Vagina (tissue), 2 donors: ENCODE measurements at regions not wholly inside any gene's neighbourhood (a gene's known extent, or its start where the extent isn't known, plus 50 kb on each side); places are given as distances from the start of the nearest gene placed in this dataset.

Experiments
- DNase-seq, 2 donors: peaks; one replicate each; pipeline ENCODE4 v3.0.0-alpha.2; 2017; ENCODE audit errors: extremely low spot score in 2 of 2
- H3K27ac ChIP-seq: fragments of 200-600 bp; sonication (generic); one replicate; pipeline ENCODE4 v1.5.1; 2019
- H3K27me3 ChIP-seq: fragments of 200-600 bp; sonication (generic); one replicate; pipeline ENCODE4 v1.5.1; 2019
- H3K36me3 ChIP-seq, 2 donors: fragments of 200-600 bp; sonication (generic); one replicate each; pipeline ENCODE4 v1.5.1; 2017 to 2019
- H3K4me1 ChIP-seq: fragments of 200-600 bp; sonication (generic); one replicate; pipeline ENCODE4 v1.5.1; 2019
- H3K4me3 ChIP-seq, 2 donors: fragments of 200-600 bp; sonication (generic); 1 replicate in 1 of 2; 2 replicates in 1 of 2; pipeline ENCODE4 v1.5.1; 2016 to 2019
- H3K9me3 ChIP-seq: fragments of 200-600 bp; sonication (generic); one replicate; pipeline ENCODE4 v1.5.1; 2019
- POLR2A ChIP-seq, 2 donors: fragments of 450-650 bp; IDR thresholded peaks; one replicate each; pipeline ENCODE4 v1.6.1; 2017; ENCODE audit warnings: antibody characterized with exemption in 2 of 2, mild to moderate bottlenecking in 2 of 2, moderate library complexity in 2 of 2
- POLR2AphosphoS5 ChIP-seq, 2 donors: sonication (generic); formaldehyde crosslinking; IDR thresholded peaks; one replicate each; pipeline ENCODE4 v1.9.0; 2017; ENCODE audit warnings: antibody characterized with exemption in 2 of 2, mild to moderate bottlenecking in 2 of 2, low read depth in 1 of 2; ENCODE audit not compliant: insufficient read depth in 1 of 2
- intact Hi-C: fragments of 100-400 bp; cut with DNase I; formaldehyde crosslinking; loops from one replicate; pipeline ENCODE4 v1.15.1; 2023
- TF ChIP-seq, protein P1 (sequence below), 3 experiments: fragments of 450-650 bp in 2 of 3; fragments of 200-600 bp in 1 of 3; sonication (generic) in 1 of 3; IDR thresholded peaks; one replicate each; pipeline ENCODE4 v1.5.1; 2017 to 2019; ENCODE audit warnings: antibody characterized with exemption in 3 of 3, mild to moderate bottlenecking in 2 of 3, moderate library complexity in 2 of 3

DNA sequence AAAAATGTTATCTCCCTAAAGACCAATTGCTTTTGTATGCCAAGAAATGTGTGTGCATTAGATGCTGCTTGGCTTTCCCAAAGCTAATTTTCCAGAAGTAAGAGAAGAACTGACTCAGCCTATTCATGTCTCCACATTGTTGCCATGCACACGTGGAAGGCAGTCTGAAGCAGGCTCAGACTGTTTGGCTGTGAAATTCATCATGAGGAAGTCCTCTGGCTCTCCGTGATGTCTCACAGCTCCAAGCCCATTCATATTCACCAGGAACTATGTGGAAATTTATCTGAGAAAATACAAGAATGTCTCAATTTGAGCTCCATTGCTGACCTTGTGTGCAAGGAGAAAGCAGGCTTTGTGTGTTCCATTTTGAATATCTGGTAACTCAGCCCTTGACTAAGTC lies 1022.2 kb upstream of the GJE1 start:
- Histone ChIP-seq H3K27ac (no peak overlapping the region), H3K4me3 (no peak overlapping the region), H3K9me3 (no peaks in the 10 kb centered on the region), H3K36me3 (no peaks in the 10 kb centered on the region), H3K27me3 (no peaks in the 10 kb centered on the region), H3K4me1 (no peaks in the 10 kb centered on the region)
- no peak for DNase-seq
- TF ChIP-seq, protein P1, sequence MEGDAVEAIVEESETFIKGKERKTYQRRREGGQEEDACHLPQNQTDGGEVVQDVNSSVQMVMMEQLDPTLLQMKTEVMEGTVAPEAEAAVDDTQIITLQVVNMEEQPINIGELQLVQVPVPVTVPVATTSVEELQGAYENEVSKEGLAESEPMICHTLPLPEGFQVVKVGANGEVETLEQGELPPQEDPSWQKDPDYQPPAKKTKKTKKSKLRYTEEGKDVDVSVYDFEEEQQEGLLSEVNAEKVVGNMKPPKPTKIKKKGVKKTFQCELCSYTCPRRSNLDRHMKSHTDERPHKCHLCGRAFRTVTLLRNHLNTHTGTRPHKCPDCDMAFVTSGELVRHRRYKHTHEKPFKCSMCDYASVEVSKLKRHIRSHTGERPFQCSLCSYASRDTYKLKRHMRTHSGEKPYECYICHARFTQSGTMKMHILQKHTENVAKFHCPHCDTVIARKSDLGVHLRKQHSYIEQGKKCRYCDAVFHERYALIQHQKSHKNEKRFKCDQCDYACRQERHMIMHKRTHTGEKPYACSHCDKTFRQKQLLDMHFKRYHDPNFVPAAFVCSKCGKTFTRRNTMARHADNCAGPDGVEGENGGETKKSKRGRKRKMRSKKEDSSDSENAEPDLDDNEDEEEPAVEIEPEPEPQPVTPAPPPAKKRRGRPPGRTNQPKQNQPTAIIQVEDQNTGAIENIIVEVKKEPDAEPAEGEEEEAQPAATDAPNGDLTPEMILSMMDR (IDR thresholded peaks at IDR 0.05) = no peak
- TF ChIP-seq POLR2A (IDR thresholded peaks at IDR 0.05) = no peak
- TF ChIP-seq POLR2AphosphoS5 (IDR thresholded peaks at IDR 0.05; ENCODE audit: insufficient read depth in 1 of 2, low read depth in 1 of 2) = no peak
- intact Hi-C loops = no loop called here

DNA sequence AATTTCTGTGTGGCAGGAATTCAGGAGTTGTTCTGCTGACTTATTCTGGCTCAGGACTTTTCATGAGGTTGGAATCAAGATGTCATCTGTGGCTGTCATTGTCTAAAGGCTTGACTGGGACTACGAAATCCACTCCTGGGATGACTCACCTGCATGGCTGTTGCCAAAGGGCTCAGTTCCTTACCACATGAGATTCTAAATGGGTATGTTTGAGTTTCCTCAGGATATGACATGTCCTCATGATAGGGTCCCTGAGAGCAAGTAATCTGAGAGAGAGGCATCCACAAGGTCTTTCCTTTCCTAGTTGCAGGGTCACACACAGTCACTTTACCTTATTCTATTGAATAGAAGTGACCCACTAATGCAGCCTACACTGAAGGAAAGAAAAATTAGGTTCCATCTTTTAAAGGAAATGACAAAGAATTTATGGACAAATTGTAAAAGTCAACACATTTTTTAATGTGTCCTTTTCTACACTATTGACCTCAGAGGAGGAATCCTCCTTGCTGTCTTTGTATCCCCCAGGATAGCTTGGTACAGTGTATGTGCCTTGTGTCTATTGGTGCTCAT lies 1025.0 kb upstream of the GJE1 start:
- intact Hi-C loops = no loop called here
- TF ChIP-seq, protein P1 (IDR thresholded peaks at IDR 0.05) = no peak
- TF ChIP-seq POLR2A (IDR thresholded peaks at IDR 0.05) (no peak), POLR2AphosphoS5 (IDR thresholded peaks at IDR 0.05; ENCODE audit: insufficient read depth in 1 of 2, low read depth in 1 of 2) (no peak)
- no peaks in the 10 kb centered on the region for H3K36me3 ChIP-seq
- no peak overlapping the region for H3K4me3 ChIP-seq
- H3K27me3 ChIP-seq = no peaks in the 10 kb centered on the region
- H3K4me1 ChIP-seq = no peaks in the 10 kb centered on the region
- no peaks in the 10 kb centered on the region for H3K9me3 ChIP-seq
- no peak for DNase-seq
- H3K27ac ChIP-seq = no peak overlapping the region

DNA sequence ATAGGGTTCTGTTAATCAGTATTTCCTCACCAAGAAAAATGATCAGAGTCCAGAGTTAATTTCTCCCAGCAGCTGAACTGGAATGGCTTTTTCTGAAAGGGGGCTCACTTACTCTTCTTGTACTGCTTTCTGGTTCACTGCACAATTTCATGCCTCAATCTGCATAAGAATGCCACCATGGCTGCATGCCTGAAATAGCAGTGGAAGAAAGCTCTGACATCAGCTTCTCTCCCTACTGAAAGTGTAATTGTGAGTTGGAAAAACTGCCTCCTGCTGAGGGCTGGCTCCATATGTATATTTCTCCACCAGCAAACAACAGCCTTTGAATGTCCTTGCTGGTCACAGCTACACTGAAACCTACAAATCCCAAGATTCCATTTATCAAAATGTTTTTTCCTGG lies 1027.2 kb upstream of the GJE1 start:
- Histone ChIP-seq H3K9me3 (no peaks in the 10 kb centered on the region), H3K36me3 (no peaks in the 10 kb centered on the region), H3K4me3 (no peak overlapping the region), H3K27ac (no peak overlapping the region), H3K27me3 (no peaks in the 10 kb centered on the region), H3K4me1 (no peaks in the 10 kb centered on the region)
- intact Hi-C loops = no loop called here
- DNase-seq = no peak
- TF ChIP-seq, protein P1 (IDR thresholded peaks at IDR 0.05) = no peak
- TF ChIP-seq POLR2A (IDR thresholded peaks at IDR 0.05) (no peak), POLR2AphosphoS5 (IDR thresholded peaks at IDR 0.05; ENCODE audit: insufficient read depth in 1 of 2, low read depth in 1 of 2) (no peak)

DNA sequence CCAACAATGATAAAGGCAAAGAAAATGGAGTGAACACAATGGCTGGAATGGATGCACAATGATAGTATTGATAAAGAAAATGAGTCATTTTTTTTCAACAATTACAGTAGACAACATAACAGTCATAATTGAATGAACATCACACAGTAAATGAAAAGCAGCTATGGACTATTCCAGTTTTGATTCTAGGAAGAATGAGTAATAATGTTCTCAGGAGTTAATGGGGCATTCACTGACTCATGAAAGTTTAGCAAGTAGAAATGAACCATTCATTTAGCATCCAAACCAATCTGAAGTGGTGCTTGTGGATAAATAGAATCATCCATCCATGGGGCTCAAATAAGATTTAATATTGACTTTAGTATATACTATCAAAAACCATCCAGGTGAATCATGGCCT lies 1029.5 kb upstream of the GJE1 start:
- no peak overlapping the region for H3K4me3 ChIP-seq
- intact Hi-C loops = no loop called here
- no peaks in the 10 kb centered on the region for H3K36me3 ChIP-seq
- DNase-seq = no peak
- H3K4me1 ChIP-seq = no peaks in the 10 kb centered on the region
- H3K9me3 ChIP-seq = no peaks in the 10 kb centered on the region
- H3K27me3 ChIP-seq = no peaks in the 10 kb centered on the region
- H3K27ac ChIP-seq = no peak overlapping the region
- no peak for TF ChIP-seq POLR2AphosphoS5 (IDR thresholded peaks at IDR 0.05; ENCODE audit: insufficient read depth in 1 of 2, low read depth in 1 of 2)
- TF ChIP-seq, protein P1 (IDR thresholded peaks at IDR 0.05) = no peak
- TF ChIP-seq POLR2A (IDR thresholded peaks at IDR 0.05) = no peak

DNA sequence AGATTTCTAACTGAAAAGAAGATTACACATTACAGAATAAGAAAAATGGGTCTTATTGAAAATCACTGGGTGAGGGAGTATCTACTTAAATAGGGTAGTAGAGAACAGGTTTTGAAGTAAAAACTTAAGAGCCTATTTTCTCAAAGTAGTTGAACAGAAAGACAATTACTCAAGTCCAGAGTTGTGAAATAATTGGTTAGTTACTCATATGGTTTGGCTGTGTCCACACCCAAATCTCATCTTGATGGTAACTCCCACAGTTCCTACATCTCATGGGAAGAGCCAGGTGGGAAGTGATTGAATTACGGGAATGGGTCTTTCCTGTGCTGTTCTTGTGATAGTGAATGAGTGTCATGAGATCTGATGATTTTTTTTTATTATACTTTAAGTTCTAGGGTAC lies 1035.3 kb upstream of the GJE1 start:
- Histone ChIP-seq H3K27me3 (no peaks in the 10 kb centered on the region), H3K27ac (no peak overlapping the region), H3K9me3 (no peaks in the 10 kb centered on the region), H3K36me3 (no peaks in the 10 kb centered on the region), H3K4me3 (no peak overlapping the region), H3K4me1 (no peaks in the 10 kb centered on the region)
- intact Hi-C loops = no loop called here
- TF ChIP-seq, protein P1 (IDR thresholded peaks at IDR 0.05) = no peak
- no peak for TF ChIP-seq POLR2A (IDR thresholded peaks at IDR 0.05)
- TF ChIP-seq POLR2AphosphoS5 (IDR thresholded peaks at IDR 0.05; ENCODE audit: insufficient read depth in 1 of 2, low read depth in 1 of 2) = no peak
- no peak for DNase-seq
